Mucosa of gallbladder (tissue), 1 donor: ENCODE measurements at regions not wholly inside any gene's neighbourhood (a gene's known extent, or its start where the extent isn't known, plus 50 kb on each side); places are given as distances from the start of the nearest gene placed in this dataset.

Source experiments
- DNase-seq: peaks from one replicate; pipeline ENCODE4 v3.0.0-alpha.2; 2020; ENCODE audit warnings: low spot score
- donor health status: DM: no; HTN: no; CAD: no.

DNA sequence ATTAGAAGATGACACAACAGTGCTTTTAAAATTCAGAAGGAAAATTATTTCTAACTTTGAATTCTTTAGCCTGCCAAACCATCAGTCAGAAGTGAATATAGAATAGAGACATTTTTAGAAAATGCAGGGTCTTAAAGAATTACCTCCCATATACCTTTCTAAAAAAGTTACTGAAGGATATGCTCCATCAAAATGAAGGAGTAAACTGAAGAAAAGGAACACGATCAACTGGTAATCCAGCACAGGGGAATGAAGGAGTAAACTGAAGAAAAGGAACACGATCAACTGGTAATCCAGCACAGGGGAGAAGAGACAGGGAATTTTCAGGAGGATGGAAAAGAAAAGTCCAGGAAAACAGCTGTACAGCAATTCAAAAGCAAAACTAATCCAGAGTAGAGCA lies 75.4 kb upstream of the LDLRAD3 start:
- DNase-seq: no peak

- DNase-seq: peak; percentile 38
These were observed 70.1 kb upstream of the LDLRAD3 start for GRCh38 chr11:35873721-35874120.

DNA sequence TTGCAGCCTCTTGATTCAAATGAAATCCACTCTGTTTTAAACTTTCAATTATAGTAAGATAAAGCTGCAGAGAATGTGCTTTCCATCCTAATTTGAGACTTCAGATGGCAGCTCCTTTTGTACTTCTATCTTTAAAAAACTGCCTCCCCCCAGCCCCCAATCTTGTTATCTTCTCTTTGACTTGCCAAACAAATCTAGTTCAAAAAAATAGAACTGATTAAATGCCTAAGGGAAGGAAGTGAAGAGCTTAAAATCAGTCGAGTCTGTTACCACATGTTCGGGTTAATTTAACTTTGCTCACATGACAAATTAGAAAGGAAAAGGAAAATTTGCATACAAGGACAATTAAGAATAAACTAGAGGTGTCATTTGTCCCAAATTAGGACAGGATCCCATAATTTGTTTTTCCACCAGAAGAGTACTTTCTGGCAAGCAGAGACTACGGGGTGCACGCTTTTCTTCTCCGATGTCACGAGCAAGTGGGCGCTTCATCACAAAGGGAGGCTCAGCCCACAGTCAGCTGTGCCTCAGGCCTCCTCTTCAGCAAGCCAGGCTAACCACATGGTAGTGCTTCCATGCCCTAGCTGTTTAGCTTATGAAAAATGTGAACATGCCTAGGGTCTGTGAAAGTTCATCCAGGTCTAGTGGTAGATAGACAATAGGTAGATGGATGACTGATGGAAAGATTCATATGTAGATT lies 69.0 kb upstream of the LDLRAD3 start:
- DNase-seq: no peak

DNA sequence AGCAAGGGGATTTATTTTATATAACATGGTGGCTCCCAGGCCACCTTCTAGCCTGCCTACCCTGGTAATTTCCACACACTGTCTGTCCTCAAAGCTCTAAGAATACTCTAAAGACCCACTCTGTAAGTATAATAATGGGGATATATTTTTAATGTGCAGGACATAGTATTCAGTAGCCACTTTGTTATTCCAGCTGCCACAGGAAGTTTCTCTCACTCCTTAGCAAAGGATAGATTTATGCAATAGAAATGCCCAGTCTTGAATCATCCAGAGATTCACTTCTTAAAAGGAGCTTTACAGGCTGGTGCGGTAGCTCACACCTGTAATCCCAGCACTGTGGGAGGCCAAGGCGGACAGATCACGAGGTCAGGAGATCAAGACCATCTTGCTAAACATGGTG lies 68.4 kb upstream of the LDLRAD3 start:
- DNase-seq: no peak

- no peak for DNase-seq
These were observed 67.1 kb upstream of the LDLRAD3 start for GRCh38 chr11:35876786-35877185.

DNA sequence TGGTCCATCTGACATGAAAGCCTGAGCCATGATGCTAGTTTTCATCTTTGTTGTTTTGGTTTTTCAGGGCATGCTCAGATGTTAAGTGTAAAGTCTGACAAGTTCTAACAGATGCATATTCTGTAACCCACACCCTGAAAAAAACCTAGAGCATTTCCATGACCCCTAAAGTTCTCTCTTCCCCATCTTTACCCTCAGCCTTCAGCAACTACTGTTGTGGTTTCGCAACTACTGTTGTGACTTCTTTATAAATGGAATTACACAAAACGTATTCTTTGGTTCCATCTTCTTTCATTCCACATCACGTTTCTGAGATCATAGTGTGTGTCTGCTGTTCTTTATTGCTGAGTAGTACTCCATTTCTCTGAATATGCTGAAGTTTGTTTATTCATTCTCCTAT lies 65.1 kb upstream of the LDLRAD3 start:
- DNase-seq: no peak

- DNase-seq: no peak
These were observed 64.5 kb upstream of the LDLRAD3 start for GRCh38 chr11:35879361-35879760.

- DNase-seq: no peak
These were observed 57.1 kb upstream of the LDLRAD3 start for GRCh38 chr11:35886759-35887158.

GRCh38 chr11:35887737-35888136 lies 56.1 kb upstream of the LDLRAD3 start:
- no peak for DNase-seq

GRCh38 chr11:35888961-35889360 lies 54.9 kb upstream of the LDLRAD3 start:
- no peak for DNase-seq

DNA sequence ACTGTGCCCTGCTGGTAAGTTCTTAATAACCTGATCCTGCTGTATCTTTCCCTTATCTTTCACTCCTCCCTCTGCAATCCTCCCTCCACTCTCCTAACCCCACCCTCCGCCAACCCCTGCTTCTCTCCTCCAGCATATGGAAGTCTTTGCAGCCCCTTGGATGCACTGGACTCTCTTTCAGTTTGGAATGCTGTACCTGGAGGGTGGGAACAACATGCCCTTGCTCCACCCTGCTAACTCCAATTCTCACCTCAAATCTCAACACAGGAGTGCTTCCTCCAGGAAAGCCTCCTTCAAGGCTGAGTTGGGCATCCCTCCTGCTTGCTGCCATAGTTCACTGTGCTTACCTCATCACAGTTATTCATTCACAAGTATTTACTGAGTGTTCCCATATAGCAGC lies 52.8 kb upstream of the LDLRAD3 start:
- DNase-seq: no peak

DNA sequence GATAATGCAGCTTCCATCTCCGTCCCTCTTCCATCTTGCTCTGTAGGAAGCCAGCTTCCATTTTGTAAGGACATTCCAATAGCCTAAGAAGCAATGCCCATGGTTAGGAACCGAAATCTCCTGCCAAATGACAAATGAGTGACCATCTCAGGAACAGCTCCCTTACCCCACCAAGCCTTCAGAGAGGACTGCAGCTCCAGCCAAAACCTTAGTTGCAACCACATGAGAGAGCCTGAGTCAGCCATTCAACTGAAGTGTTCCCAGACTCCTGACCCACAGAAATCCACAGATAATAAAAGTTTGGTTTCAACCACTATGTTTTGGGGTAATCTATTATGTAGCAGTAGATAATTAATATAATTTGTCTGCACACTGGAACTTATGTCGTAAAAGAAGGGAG lies 51.7 kb upstream of the LDLRAD3 start:
- no peak for DNase-seq

GRCh38 chr11:35893796-35894475 lies 49.9 kb upstream of the LDLRAD3 start:
- DNase-seq: no peak
